SK-N-SH (cell line): ENCODE measurements at regions not wholly inside any gene's neighbourhood (a gene's known extent, or its start where the extent isn't known, plus 50 kb on each side); places are given as distances from the start of the nearest gene placed in this dataset.

Source experiments
- CTCF ChIA-PET: fragments of 300-600, 350-600 bp; formaldehyde crosslinking; extraction: SDS; loops from one replicate; lab custom pipeline; 2021; lab: Yijun Ruan, JAX
- POLR2A ChIA-PET: fragments of 350-600 bp; sonication (Branson Sonifier 250); formaldehyde crosslinking; extraction: SDS; loops from one replicate; lab custom pipeline; 2020; ENCODE audit warnings: antibody characterized with exemption, inconsistent platforms; lab: Yijun Ruan, JAX
- DNase-seq: peaks from one replicate; pipeline ENCODE4 v3.0.0; 2012
- H2AFZ ChIP-seq: fragments of 200-600 bp; sonication (generic); 2 replicates; pipeline ENCODE4 v1.8.1; 2016; ENCODE audit warnings: antibody characterized with exemption, mild to moderate bottlenecking, low read depth
- H3F3A ChIP-seq: fragments of 200-600 bp; sonication (generic); replicated peaks from 2 replicates; pipeline ENCODE3; 2016; ENCODE audit warnings: antibody characterized with exemption, mild to moderate bottlenecking; ENCODE audit not compliant: insufficient read depth
- H3K27ac ChIP-seq, 2 experiments: fragments of 200-500 bp in 1 of 2; fragments of 200-600 bp in 1 of 2; sonication (Bioruptor generic) in 1 of 2; sonication (generic), shearing (Covaris generic) in 1 of 2; 2 replicates each; pipeline versions ENCODE4 v1.5.1 to v1.6.1; 2014 to 2016; ENCODE audit warnings: low read depth in 2 of 2, inconsistent platforms in 1 of 2, low read length in 1 of 2, mild to moderate bottlenecking in 1 of 2, mixed read lengths in 1 of 2
- H3K27me3 ChIP-seq: fragments of 200-600 bp; sonication (generic), shearing (Covaris generic); 2 replicates; pipeline ENCODE4 v1.6.1; 2016; ENCODE audit warnings: mixed run types; ENCODE audit not compliant: insufficient read depth
- H3K36me3 ChIP-seq, 2 experiments: fragments of 200-500 bp in 1 of 2; fragments of 200-600 bp in 1 of 2; sonication (Bioruptor generic) in 1 of 2; sonication (generic) in 1 of 2; replicated peaks in 1 of 2; 2 replicates each; pipeline versions ENCODE3 to v1.5.1; 2014 to 2016; ENCODE audit warnings: low read length in 1 of 2, mild to moderate bottlenecking in 1 of 2; ENCODE audit not compliant: insufficient read depth in 2 of 2, control insufficient read depth in 1 of 2
- H3K4me1 ChIP-seq, 2 experiments: fragments of 200-500 bp in 1 of 2; fragments of 200-600 bp in 1 of 2; sonication (Bioruptor generic) in 1 of 2; sonication (generic), shearing (Covaris generic) in 1 of 2; 2 replicates each; pipeline versions ENCODE4 v1.5.1 to v1.6.1; 2014 to 2016; ENCODE audit warnings: low read depth in 1 of 2, low read length in 1 of 2, mixed run types in 1 of 2; ENCODE audit not compliant: insufficient read depth in 2 of 2, control insufficient read depth in 1 of 2
- H3K4me2 ChIP-seq: fragments of 200-600 bp; sonication (generic), shearing (Covaris generic); 2 replicates; pipeline ENCODE4 v1.6.1; 2017; ENCODE audit warnings: mixed run types
- H3K4me3 ChIP-seq, 2 experiments: fragments of 200-500 bp in 1 of 2; fragments of 200-600 bp in 1 of 2; sonication (Bioruptor generic) in 1 of 2; sonication (generic), shearing (Covaris generic) in 1 of 2; 2 replicates each; pipeline versions ENCODE4 v1.5.1 to v1.8.1; 2014 to 2016; ENCODE audit warnings: low read depth in 2 of 2, inconsistent platforms in 1 of 2, low read length in 1 of 2, mild to moderate bottlenecking in 1 of 2, mixed read lengths in 1 of 2, moderate library complexity in 1 of 2
- H3K79me2 ChIP-seq: fragments of 200-600 bp; sonication (generic); 2 replicates; pipeline ENCODE4 v1.8.1; 2017; ENCODE audit warnings: mild to moderate bottlenecking; ENCODE audit not compliant: insufficient read depth
- H3K9ac ChIP-seq: fragments of 200-600 bp; sonication (generic); 2 replicates; pipeline ENCODE4 v1.6.1; 2017; ENCODE audit warnings: mixed run types
- H3K9me2 ChIP-seq: fragments of 200-600 bp; sonication (generic); 2 replicates; pipeline ENCODE4 v1.6.1; 2017; ENCODE audit warnings: mixed run types
- H3K9me3 ChIP-seq: fragments of 200-600 bp; sonication (generic); 2 replicates; pipeline ENCODE4 v1.6.1; 2017; ENCODE audit warnings: mixed run types, mild to moderate bottlenecking, moderate library complexity
- H4K20me1 ChIP-seq: fragments of 200-600 bp; sonication (generic); 2 replicates; pipeline ENCODE4 v1.6.1; 2017; ENCODE audit warnings: mild to moderate bottlenecking, mixed run types; ENCODE audit not compliant: insufficient read depth
- CHD2 ChIP-seq: fragments of 150-350 bp; IDR thresholded peaks from 2 replicates; pipeline ENCODE4 v1.6.1; 2018; ENCODE audit warnings: low read length; ENCODE audit not compliant: partially characterized antibody
- EZH2phosphoT487 ChIP-seq: fragments of 200-600 bp; sonication (generic); IDR thresholded peaks from 2 replicates; pipeline ENCODE4 v1.6.1; 2017; ENCODE audit warnings: low read depth, mixed run types, mild to moderate bottlenecking, antibody characterized with exemption, moderate library complexity, borderline replicate concordance
- FOSL2 ChIP-seq: IDR thresholded peaks from 2 replicates; pipeline ENCODE4 v1.4.0; 2012; ENCODE audit warnings: low read depth, mild to moderate bottlenecking, moderate library complexity, borderline replicate concordance
- FOXM1 ChIP-seq: IDR thresholded peaks from 2 replicates; pipeline ENCODE4 v1.4.0; 2012; ENCODE audit warnings: low read depth, mild to moderate bottlenecking
- GABPA ChIP-seq: IDR thresholded peaks from 2 replicates; pipeline ENCODE4 v1.4.0; 2012; ENCODE audit warnings: low read depth, mild to moderate bottlenecking
- JUND ChIP-seq: IDR thresholded peaks from 2 replicates; pipeline ENCODE4 v1.4.0; 2012
- MAX ChIP-seq: IDR thresholded peaks from 2 replicates; pipeline ENCODE4 v1.4.0; 2012; ENCODE audit warnings: low read depth
- MEF2A ChIP-seq: IDR thresholded peaks from 2 replicates; pipeline ENCODE4 v1.4.0; 2012; ENCODE audit warnings: low read depth, borderline replicate concordance
- NRF1 ChIP-seq: IDR thresholded peaks from 2 replicates; pipeline ENCODE4 v1.6.1; 2012; ENCODE audit warnings: low read depth, mild to moderate bottlenecking, low read length
- POLR2AphosphoS5 ChIP-seq: IDR thresholded peaks from 2 replicates; pipeline ENCODE4 v1.6.1; 2012; ENCODE audit warnings: low read depth, low read length
- RAD21 ChIP-seq: IDR thresholded peaks from 2 replicates; pipeline ENCODE4 v1.6.1; 2012; ENCODE audit warnings: mild to moderate bottlenecking, low read length
- RFX5 ChIP-seq: IDR thresholded peaks from 2 replicates; pipeline ENCODE4 v1.6.1; 2012; ENCODE audit warnings: mild to moderate bottlenecking, improper control_type of control experiment, low read length
- TAF1 ChIP-seq: IDR thresholded peaks from 2 replicates; pipeline ENCODE4 v1.6.1; 2012; ENCODE audit warnings: low read depth, mild to moderate bottlenecking, low read length, moderate library complexity, borderline replicate concordance
- TCF12 ChIP-seq: IDR thresholded peaks from 2 replicates; pipeline ENCODE4 v1.4.0; 2012
- WGBS: methylation state at CpG from one replicate; pipeline ENCODE4 v1.1.6; 2017; ENCODE audit warnings: low lambda C conversion rate; 5-methylcytosine and 5-hydroxymethylcytosine counted together
- TF ChIP-seq, protein P1 (sequence below): IDR thresholded peaks from 2 replicates; pipeline ENCODE4; 2012
- TF ChIP-seq, protein P2 (sequence below): fragments of 200-600 bp; sonication (generic); IDR thresholded peaks from 2 replicates; pipeline ENCODE4 v1.6.1; 2017; ENCODE audit warnings: antibody characterized with exemption, mild to moderate bottlenecking, moderate library complexity

DNA sequence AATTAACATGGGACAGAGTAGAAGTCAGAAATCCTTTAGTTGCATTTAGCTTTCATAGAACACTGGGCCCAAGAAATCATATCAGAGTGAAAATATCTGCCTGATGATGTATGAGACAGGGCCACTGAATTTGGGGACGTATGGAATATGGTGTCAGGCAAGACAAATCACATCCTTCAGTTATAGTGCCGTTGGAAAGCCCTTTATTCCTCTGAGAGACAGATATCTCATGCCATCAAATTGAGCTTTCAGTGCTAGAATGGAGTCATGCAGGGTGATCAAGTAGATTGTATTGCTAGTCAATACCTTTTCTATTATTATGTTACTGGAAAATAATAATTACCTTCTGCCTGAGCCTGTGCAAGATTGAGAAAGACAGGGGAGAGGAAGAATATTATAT, 398.2 kb upstream of the RARB start:
- no peaks in the 10 kb centered on the region for H3K36me3 ChIP-seq
- H3K4me1 ChIP-seq, result no peaks in the 10 kb centered on the region; a peak in 1 of 4 replicates
- no peak overlapping the region for H3K27ac ChIP-seq
- ChIA-PET POLR2A (no interaction called here), CTCF (interaction anchor here (0.7 to 2.1 kb wide), 5 partner anchors 11 to 564 kb away, joined by 3 to 5 read pairs (median 3); no protein-coding TSS in a partner anchor)
- H3K4me2 ChIP-seq, result no peak overlapping the region
- H3K9me2 ChIP-seq, result no peaks in the 10 kb centered on the region
- H3K9ac ChIP-seq, result no peak overlapping the region
- no peak overlapping the region for H3K4me3 ChIP-seq
- H3K9me3 ChIP-seq, result no peaks in the 10 kb centered on the region
- TF ChIP-seq JUND (no peak), RFX5 (no peak), TCF12 (no peak), MAX (no peak), NRF1 (no peak), CHD2 (no peak), RAD21 (no peak), EZH2phosphoT487 (no peak), FOXM1 (no peak), FOSL2 (no peak), GABPA (no peak)
- TF ChIP-seq, protein P1, sequence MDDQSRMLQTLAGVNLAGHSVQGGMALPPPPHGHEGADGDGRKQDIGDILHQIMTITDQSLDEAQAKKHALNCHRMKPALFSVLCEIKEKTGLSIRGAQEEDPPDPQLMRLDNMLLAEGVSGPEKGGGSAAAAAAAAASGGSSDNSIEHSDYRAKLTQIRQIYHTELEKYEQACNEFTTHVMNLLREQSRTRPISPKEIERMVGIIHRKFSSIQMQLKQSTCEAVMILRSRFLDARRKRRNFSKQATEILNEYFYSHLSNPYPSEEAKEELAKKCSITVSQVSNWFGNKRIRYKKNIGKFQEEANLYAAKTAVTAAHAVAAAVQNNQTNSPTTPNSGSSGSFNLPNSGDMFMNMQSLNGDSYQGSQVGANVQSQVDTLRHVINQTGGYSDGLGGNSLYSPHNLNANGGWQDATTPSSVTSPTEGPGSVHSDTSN, result no peak
- no peaks in the 10 kb centered on the region for H3K79me2 ChIP-seq
- no peaks in the 10 kb centered on the region for H3K27me3 ChIP-seq
- no peaks in the 10 kb centered on the region for H3F3A ChIP-seq
- WGBS, result 8% methylated on average over 2 of the region's 2 CpGs
- no peak overlapping the region for H2AFZ ChIP-seq
- no peak for DNase-seq
- no peaks in the 10 kb centered on the region for H4K20me1 ChIP-seq

GRCh38 chr3:25032344-25032743, 395.7 kb upstream of the RARB start:
- ChIA-PET POLR2A (no interaction called here), CTCF (interaction anchor here (0.5 to 1.6 kb wide), 5 partner anchors 15 to 123 kb away, joined by 3 to 6 read pairs (median 3); no protein-coding TSS in a partner anchor)
- no peaks in the 10 kb centered on the region for H3K9me3 ChIP-seq
- peaks cover 0 to 4% of the 10 kb centered on the region in 2 experiments; a peak in 2 of 4 replicates for H3K4me1 ChIP-seq
- WGBS, result 56% methylated on average over 1 of the region's 1 CpG
- no peaks in the 10 kb centered on the region for H3K36me3 ChIP-seq
- no peak overlapping the region for H3K4me2 ChIP-seq
- H2AFZ ChIP-seq, result no peak overlapping the region
- TF ChIP-seq, protein P2, sequence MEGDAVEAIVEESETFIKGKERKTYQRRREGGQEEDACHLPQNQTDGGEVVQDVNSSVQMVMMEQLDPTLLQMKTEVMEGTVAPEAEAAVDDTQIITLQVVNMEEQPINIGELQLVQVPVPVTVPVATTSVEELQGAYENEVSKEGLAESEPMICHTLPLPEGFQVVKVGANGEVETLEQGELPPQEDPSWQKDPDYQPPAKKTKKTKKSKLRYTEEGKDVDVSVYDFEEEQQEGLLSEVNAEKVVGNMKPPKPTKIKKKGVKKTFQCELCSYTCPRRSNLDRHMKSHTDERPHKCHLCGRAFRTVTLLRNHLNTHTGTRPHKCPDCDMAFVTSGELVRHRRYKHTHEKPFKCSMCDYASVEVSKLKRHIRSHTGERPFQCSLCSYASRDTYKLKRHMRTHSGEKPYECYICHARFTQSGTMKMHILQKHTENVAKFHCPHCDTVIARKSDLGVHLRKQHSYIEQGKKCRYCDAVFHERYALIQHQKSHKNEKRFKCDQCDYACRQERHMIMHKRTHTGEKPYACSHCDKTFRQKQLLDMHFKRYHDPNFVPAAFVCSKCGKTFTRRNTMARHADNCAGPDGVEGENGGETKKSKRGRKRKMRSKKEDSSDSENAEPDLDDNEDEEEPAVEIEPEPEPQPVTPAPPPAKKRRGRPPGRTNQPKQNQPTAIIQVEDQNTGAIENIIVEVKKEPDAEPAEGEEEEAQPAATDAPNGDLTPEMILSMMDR, result no peak
- TF ChIP-seq MEF2A (no peak), RAD21 (no peak), CHD2 (no peak), GABPA (no peak), TCF12 (no peak), POLR2AphosphoS5 (no peak), TAF1 (no peak)
- no peaks in the 10 kb centered on the region for H3K79me2 ChIP-seq
- DNase-seq, result no peak
- no peak overlapping the region for H3K9ac ChIP-seq
- no peak overlapping the region for H3K4me3 ChIP-seq
- H3K9me2 ChIP-seq, result no peaks in the 10 kb centered on the region
- H3F3A ChIP-seq, result no peaks in the 10 kb centered on the region
- H4K20me1 ChIP-seq, result no peaks in the 10 kb centered on the region
- no peak overlapping the region for H3K27ac ChIP-seq
- no peaks in the 10 kb centered on the region for H3K27me3 ChIP-seq
